H9 (cell line): ENCODE measurements at regions not wholly inside any gene's neighbourhood (a gene's known extent, or its start where the extent isn't known, plus 50 kb on each side); places are given as distances from the start of the nearest gene placed in this dataset.

Experiments used
- DNase-seq: peaks from one replicate; pipeline ENCODE4 v3.0.0-alpha.2; 2017
- H2AFZ ChIP-seq: one replicate; pipeline ENCODE4 v1.6.1; 2013; ENCODE audit warnings: mild to moderate bottlenecking, low read length, control low read depth, moderate library complexity
- H2AK5ac ChIP-seq: 2 replicates; pipeline ENCODE4 v1.6.1; 2013; ENCODE audit warnings: low read length, control low read depth, mixed read lengths; ENCODE audit not compliant: insufficient read length
- H2BK120ac ChIP-seq: one replicate; pipeline ENCODE4 v1.6.1; 2013; ENCODE audit warnings: low read depth, mild to moderate bottlenecking, low read length, control low read depth, inconsistent platforms; ENCODE audit not compliant: poor library complexity, severe bottlenecking
- H2BK12ac ChIP-seq: 2 replicates; pipeline ENCODE4 v1.6.1; 2013; ENCODE audit warnings: low read length, control low read depth, mixed read lengths, low read depth; ENCODE audit not compliant: insufficient read length
- H2BK15ac ChIP-seq: 2 replicates; pipeline ENCODE4 v1.6.1; 2013; ENCODE audit warnings: low read depth, low read length, control low read depth
- H2BK20ac ChIP-seq: one replicate; pipeline ENCODE4 v1.6.1; 2013; ENCODE audit warnings: low read depth, mild to moderate bottlenecking, low read length, control low read depth, inconsistent platforms; ENCODE audit not compliant: poor library complexity, severe bottlenecking
- H2BK5ac ChIP-seq: 2 replicates; pipeline ENCODE4 v1.6.1; 2013; ENCODE audit warnings: low read length, control low read depth, mixed read lengths; ENCODE audit not compliant: insufficient read length
- H3K14ac ChIP-seq: 2 replicates; pipeline ENCODE4 v1.6.1; 2013; ENCODE audit warnings: low read length, control low read depth; ENCODE audit not compliant: insufficient read depth
- H3K18ac ChIP-seq: 2 replicates; pipeline ENCODE4 v1.6.1; 2013; ENCODE audit warnings: low read depth, mild to moderate bottlenecking, mixed read lengths, low read length, control low read depth; ENCODE audit not compliant: insufficient read length
- H3K23ac ChIP-seq: 2 replicates; pipeline ENCODE4 v1.6.1; 2013; ENCODE audit warnings: low read length, control low read depth, mixed read lengths, low read depth; ENCODE audit not compliant: insufficient read length
- H3K23me2 ChIP-seq: 2 replicates; pipeline ENCODE4 v1.6.1; 2013; ENCODE audit warnings: low read depth, mild to moderate bottlenecking, mixed read lengths, low read length, control low read depth; ENCODE audit not compliant: insufficient read length, poor library complexity, severe bottlenecking
- H3K27ac ChIP-seq: 2 replicates; pipeline ENCODE4 v1.5.1; 2013; ENCODE audit warnings: low read length, control low read depth, mixed read lengths, low read depth; ENCODE audit not compliant: insufficient read length
- H3K27me3 ChIP-seq: 2 replicates; pipeline ENCODE4 v1.6.1; 2013; ENCODE audit warnings: low read length, control low read depth, inconsistent platforms; ENCODE audit not compliant: insufficient read depth
- H3K4ac ChIP-seq: 2 replicates; pipeline ENCODE4 v1.6.1; 2013; ENCODE audit warnings: low read depth, mild to moderate bottlenecking, control low read depth, inconsistent platforms, low read length, moderate library complexity
- H3K4me1 ChIP-seq: 2 replicates; pipeline ENCODE4 v1.6.1; 2013; ENCODE audit warnings: low read length, control low read depth, inconsistent platforms; ENCODE audit not compliant: insufficient read depth
- H3K4me2 ChIP-seq: 2 replicates; pipeline ENCODE4 v1.6.1; 2013; ENCODE audit warnings: low read length, control low read depth, mixed read lengths; ENCODE audit not compliant: insufficient read length, insufficient read depth
- H3K56ac ChIP-seq: 2 replicates; pipeline ENCODE4 v1.6.1; 2013; ENCODE audit warnings: low read depth, mild to moderate bottlenecking, mixed read lengths, low read length, control low read depth; ENCODE audit not compliant: insufficient read length
- H3K79me1 ChIP-seq: 2 replicates; pipeline ENCODE4 v1.6.1; 2013; ENCODE audit warnings: low read depth, mild to moderate bottlenecking, moderate library complexity, low read length, control low read depth, inconsistent platforms; ENCODE audit not compliant: insufficient read depth, poor library complexity, severe bottlenecking
- H3K79me2 ChIP-seq: 2 replicates; pipeline ENCODE4 v1.6.1; 2013; ENCODE audit warnings: low read length, control low read depth, inconsistent platforms; ENCODE audit not compliant: insufficient read depth
- H3K9ac ChIP-seq: 2 replicates; pipeline ENCODE4 v1.6.1; 2013; ENCODE audit warnings: low read length, control low read depth, mixed read lengths; ENCODE audit not compliant: insufficient read length; ENCODE audit errors: extremely low read depth
- H3K9me3 ChIP-seq: one replicate; pipeline ENCODE4 v1.6.1; 2013; ENCODE audit warnings: low read depth, low read length, inconsistent platforms; ENCODE audit not compliant: control insufficient read depth
- H3T11ph ChIP-seq: one replicate; pipeline ENCODE4 v1.6.1; 2013; ENCODE audit warnings: mild to moderate bottlenecking, low read length, control low read depth, inconsistent platforms
- H4K20me1 ChIP-seq: one replicate; pipeline ENCODE4 v1.6.1; 2013; ENCODE audit not compliant: control insufficient read depth, insufficient read length, insufficient read depth
- H4K5ac ChIP-seq: 2 replicates; pipeline ENCODE4 v1.6.1; 2013; ENCODE audit warnings: low read depth, mild to moderate bottlenecking, mixed read lengths, low read length, control low read depth; ENCODE audit not compliant: insufficient read length
- H4K8ac ChIP-seq: replicated peaks from 2 replicates; pipeline ENCODE4 v1.6.1; 2013; ENCODE audit warnings: low read length, control low read depth, mixed read lengths, low read depth; ENCODE audit not compliant: insufficient read length
- H4K91ac ChIP-seq: 2 replicates; pipeline ENCODE4 v1.6.1; 2013; ENCODE audit warnings: low read depth, mild to moderate bottlenecking, moderate library complexity, mixed read lengths, low read length, control low read depth; ENCODE audit not compliant: insufficient read length
- H3K27ac Mint-ChIP-seq, 3 experiments: 2 replicates in 2 of 3; 3 replicates in 1 of 3; pipeline ENCODE4 v1.8.0; 2020 to 2021; ENCODE audit warnings: mixed read lengths in 3 of 3, mild to moderate bottlenecking in 1 of 3, moderate library complexity in 1 of 3
- H3K27me3 Mint-ChIP-seq: 2 replicates; pipeline ENCODE4 v1.8.0; 2021; ENCODE audit warnings: low read depth, mild to moderate bottlenecking, moderate library complexity, mixed read lengths
- H3K36me3 Mint-ChIP-seq, 3 experiments: 2 replicates in 2 of 3; 3 replicates in 1 of 3; pipeline ENCODE4 v1.8.0; 2020 to 2021; ENCODE audit warnings: low read depth in 3 of 3, mixed read lengths in 3 of 3; ENCODE audit not compliant: insufficient read depth in 1 of 3
- H3K4me1 Mint-ChIP-seq, 2 experiments: 2 replicates each; pipeline ENCODE4 v1.8.0; 2020; ENCODE audit warnings: mixed read lengths in 2 of 2
- H3K4me3 Mint-ChIP-seq, 2 experiments: 2 replicates in 1 of 2; 3 replicates in 1 of 2; pipeline ENCODE4 v1.8.0; 2020 to 2021; ENCODE audit warnings: mild to moderate bottlenecking in 2 of 2, mixed read lengths in 2 of 2, moderate library complexity in 1 of 2
- H3K9me3 Mint-ChIP-seq, 2 experiments: 2 replicates in 1 of 2; 3 replicates in 1 of 2; pipeline ENCODE4 v1.8.0; 2020; ENCODE audit warnings: mild to moderate bottlenecking in 2 of 2, mixed read lengths in 2 of 2, moderate library complexity in 1 of 2
- CTCF ChIP-seq: fragments of 200-600 bp; sonication (generic); conservative IDR thresholded peaks from 3 replicates; pipeline ENCODE4 v1.8.0; 2021; ENCODE audit warnings: antibody characterized with exemption, mild to moderate bottlenecking
- WGBS: extraction: QIAGEN DNeasy Blood & Tissue Kit; methylation state at CpG from one replicate; pipeline ENCODE4 v1.1.7; 2013; ENCODE audit warnings: missing lambda C conversion rate, low lambda C conversion rate, mixed read lengths; ENCODE audit not compliant: insufficient read length; ENCODE audit errors: extremely low coverage; 5-methylcytosine and 5-hydroxymethylcytosine counted together

- Mint-ChIP-seq H3K4me3 (no peak overlapping the region), H3K27me3 (no peaks in the 10 kb centered on the region), H3K9me3 (no peaks in the 10 kb centered on the region), H3K36me3 (no peaks in the 10 kb centered on the region), H3K27ac (no peak overlapping the region), H3K4me1 (no peaks in the 10 kb centered on the region)
- Histone ChIP-seq H2AFZ (no peak overlapping the region), H3K79me1 (no peaks in the 10 kb centered on the region), H3K4me1 (no peaks in the 10 kb centered on the region), H3K14ac (no peak overlapping the region), H3K9ac (no peak overlapping the region), H3K4me2 (no peak overlapping the region), H2BK20ac (no peak overlapping the region), H3K23me2 (no peaks in the 10 kb centered on the region), H3K27ac (no peak overlapping the region), H3K18ac (no peak overlapping the region), H3T11ph (no peak overlapping the region), H4K20me1 (no peaks in the 10 kb centered on the region), H4K5ac (no peak overlapping the region), H3K56ac (no peak overlapping the region), H2BK12ac (no peak overlapping the region), H2AK5ac (no peak overlapping the region), H2BK15ac (no peak overlapping the region), H4K8ac (no peak overlapping the region), H3K4ac (no peak overlapping the region), H3K27me3 (no peaks in the 10 kb centered on the region), H2BK5ac (no peak overlapping the region), H3K9me3 (no peaks in the 10 kb centered on the region), H2BK120ac (no peak overlapping the region), H3K23ac (no peak overlapping the region), H3K79me2 (no peaks in the 10 kb centered on the region), H4K91ac (no peak overlapping the region)
- no peak for DNase-seq
- no peak for TF ChIP-seq CTCF
- no CpG with 5 or more reads among the region's 3 CpGs for WGBS
Measured at GRCh38 chr5:103357636-103358035, 99.1 kb downstream of the MACIR start.
